ENCODE measurements at regions not wholly inside any gene's neighbourhood (a gene's known extent, or its start where the extent isn't known, plus 50 kb on each side); places are given as distances from the start of the nearest gene placed in this dataset.

DNA sequence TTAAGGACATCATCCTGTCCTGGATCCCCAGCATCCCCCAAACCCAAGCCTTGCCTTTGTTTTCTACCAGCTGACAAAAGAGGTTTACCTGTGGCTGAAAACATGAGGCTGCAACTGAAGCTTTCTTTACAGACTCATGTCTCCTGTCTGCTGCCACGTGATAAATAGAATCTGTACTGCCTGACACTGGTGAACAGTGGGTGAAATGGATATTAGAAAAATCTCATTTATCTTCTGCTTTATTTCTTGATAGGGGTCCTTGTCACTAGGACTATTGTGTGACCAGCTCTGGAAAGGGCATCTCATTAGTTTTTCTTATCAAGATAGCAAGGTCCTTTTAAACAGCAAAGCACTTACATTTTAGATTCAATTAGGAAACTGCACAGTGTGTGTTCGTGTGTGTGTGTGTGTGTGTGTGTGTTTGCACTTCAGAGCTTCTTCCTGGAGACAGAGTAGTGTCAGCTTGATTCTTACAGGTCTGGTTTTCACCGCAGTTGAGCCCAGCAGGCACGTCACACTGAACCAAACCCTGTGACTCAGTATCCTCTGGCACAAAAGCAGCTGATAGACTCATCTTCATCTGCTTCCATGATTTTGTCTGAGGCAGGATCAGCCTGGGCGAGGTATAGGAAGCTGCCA is 373.5 kb upstream of the CELF2 start:
- no peaks in the 10 kb centered on the region for H3K36me3 ChIP-seq (ENCODE audit: control insufficient read depth, low read length)
- TF ChIP-seq CTCF (IDR thresholded peaks at IDR 0.05; ENCODE audit: low read depth, low read length, poor library complexity, severe bottlenecking) (no peak), EZH2phosphoT487 (IDR thresholded peaks at IDR 0.05; ENCODE audit: borderline replicate concordance, low read length) (no peak)
- H3K4me1 ChIP-seq (ENCODE audit: control insufficient read depth, low read length): no peaks in the 10 kb centered on the region
- no peaks in the 10 kb centered on the region for H3K27me3 ChIP-seq (ENCODE audit: control insufficient read depth, low read length)
- no peak overlapping the region for H3K4me3 ChIP-seq (ENCODE audit: low read length)
- no peak overlapping the region for H3K27ac ChIP-seq (ENCODE audit: low read depth, low read length)
- H3K9me3 ChIP-seq (ENCODE audit: control insufficient read depth, insufficient read depth, low read length): no peaks in the 10 kb centered on the region; the same call in 1 of the 2 replicates
- no peak overlapping the region for H3K4me2 ChIP-seq (ENCODE audit: low read length)
- H3F3A ChIP-seq (ENCODE audit: control insufficient read depth, insufficient read depth): no peaks in the 10 kb centered on the region
- H3K9me2 ChIP-seq (replicated peaks; ENCODE audit: control insufficient read depth, low read length): no peaks in the 10 kb centered on the region
- no peaks in the 10 kb centered on the region for H3K79me2 ChIP-seq (ENCODE audit: control insufficient read depth, low read length)
- H4K20me1 ChIP-seq (ENCODE audit: control insufficient read depth, insufficient read depth, low read depth, low read length): no peaks in the 10 kb centered on the region

DNA sequence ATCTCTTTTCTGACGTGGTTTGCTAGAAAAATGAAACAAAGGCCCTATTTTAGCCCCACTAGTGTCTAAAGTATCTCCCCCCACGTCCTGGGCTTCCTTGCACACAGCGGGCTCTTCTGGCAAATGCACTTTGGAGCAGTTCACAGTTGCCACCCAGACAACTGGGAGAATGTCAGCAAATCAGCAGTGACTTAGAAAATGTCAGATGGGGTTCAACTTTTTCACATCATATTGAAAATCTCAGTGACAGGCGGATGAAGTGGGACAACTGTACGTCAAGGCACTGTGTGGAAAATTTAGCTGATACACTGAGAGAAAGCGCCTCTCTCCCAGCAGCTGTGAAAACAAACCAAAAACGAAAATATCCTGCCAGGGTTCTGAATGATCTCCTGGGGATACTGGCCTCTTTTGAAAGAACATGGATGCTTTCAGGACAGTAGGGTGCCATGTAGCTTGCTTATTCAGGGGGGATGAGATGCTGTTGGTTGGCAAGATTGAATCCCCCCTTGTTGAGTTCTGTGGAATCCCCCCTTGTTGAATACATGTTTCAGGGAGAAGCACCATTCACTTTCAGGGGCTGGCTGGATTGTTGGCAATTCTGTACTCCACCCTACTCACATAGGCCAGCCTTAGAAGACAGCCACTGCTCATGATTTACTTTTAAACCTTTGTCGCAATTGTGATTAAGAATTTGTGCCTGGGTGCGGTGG is 372.8 kb upstream of the CELF2 start:
- Histone ChIP-seq H3K36me3 (ENCODE audit: control insufficient read depth, low read length) (no peaks in the 10 kb centered on the region), H3K9me3 (ENCODE audit: control insufficient read depth, insufficient read depth, low read length) (no peaks in the 10 kb centered on the region; the same call in 1 of the 2 replicates), H3K4me1 (ENCODE audit: control insufficient read depth, low read length) (no peaks in the 10 kb centered on the region), H3K27ac (ENCODE audit: low read depth, low read length) (no peak overlapping the region), H3K79me2 (ENCODE audit: control insufficient read depth, low read length) (no peaks in the 10 kb centered on the region), H3K9me2 (replicated peaks; ENCODE audit: control insufficient read depth, low read length) (no peaks in the 10 kb centered on the region), H3K27me3 (ENCODE audit: control insufficient read depth, low read length) (no peaks in the 10 kb centered on the region), H3K4me3 (ENCODE audit: low read length) (no peak overlapping the region), H3F3A (ENCODE audit: control insufficient read depth, insufficient read depth) (no peaks in the 10 kb centered on the region), H4K20me1 (ENCODE audit: control insufficient read depth, insufficient read depth, low read depth, low read length) (no peaks in the 10 kb centered on the region), H3K4me2 (ENCODE audit: low read length) (no peak overlapping the region)
- TF ChIP-seq CTCF (IDR thresholded peaks at IDR 0.05; ENCODE audit: low read depth, low read length, poor library complexity, severe bottlenecking): no peak
- TF ChIP-seq EZH2phosphoT487 (IDR thresholded peaks at IDR 0.05; ENCODE audit: borderline replicate concordance, low read length): no peak

DNA sequence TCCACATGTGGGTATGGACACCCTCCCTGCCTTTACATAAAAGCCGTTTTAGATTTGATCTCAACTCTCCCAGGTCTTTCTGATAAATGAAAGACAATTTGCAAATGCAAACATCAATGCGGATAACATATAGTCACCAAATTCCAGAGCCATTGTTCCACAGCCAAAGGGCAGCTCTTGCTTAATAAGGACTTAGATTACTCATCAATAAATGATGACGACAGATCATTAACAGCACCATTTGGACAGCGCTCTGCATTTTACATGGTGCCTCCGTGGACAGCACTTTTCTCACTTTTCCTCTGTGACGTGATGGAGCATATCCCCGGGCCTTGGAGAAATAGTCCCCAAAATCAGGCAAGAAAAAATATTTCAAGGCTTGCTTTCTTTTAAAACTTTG is 370.3 kb upstream of the CELF2 start:
- no peaks in the 10 kb centered on the region for H3K36me3 ChIP-seq (ENCODE audit: control insufficient read depth, low read length)
- H3F3A ChIP-seq (ENCODE audit: control insufficient read depth, insufficient read depth): no peaks in the 10 kb centered on the region
- H3K79me2 ChIP-seq (ENCODE audit: control insufficient read depth, low read length): no peaks in the 10 kb centered on the region
- no peak overlapping the region for H3K4me3 ChIP-seq (ENCODE audit: low read length)
- no peaks in the 10 kb centered on the region for H3K27me3 ChIP-seq (ENCODE audit: control insufficient read depth, low read length)
- no peaks in the 10 kb centered on the region for H3K9me2 ChIP-seq (replicated peaks; ENCODE audit: control insufficient read depth, low read length)
- no peak overlapping the region for H3K4me2 ChIP-seq (ENCODE audit: low read length)
- no peaks in the 10 kb centered on the region for H3K4me1 ChIP-seq (ENCODE audit: control insufficient read depth, low read length)
- TF ChIP-seq CTCF (IDR thresholded peaks at IDR 0.05; ENCODE audit: low read depth, low read length, poor library complexity, severe bottlenecking) (no peak), EZH2phosphoT487 (IDR thresholded peaks at IDR 0.05; ENCODE audit: borderline replicate concordance, low read length) (no peak)
- H3K27ac ChIP-seq (ENCODE audit: low read depth, low read length): no peak overlapping the region
- H4K20me1 ChIP-seq (ENCODE audit: control insufficient read depth, insufficient read depth, low read depth, low read length): no peaks in the 10 kb centered on the region
- no peaks in the 10 kb centered on the region; the same call in 1 of the 2 replicates for H3K9me3 ChIP-seq (ENCODE audit: control insufficient read depth, insufficient read depth, low read length)

All from DOHH2 (cell line).